Mucosa of stomach (tissue), 1 donor: ENCODE measurements at regions not wholly inside any gene's neighbourhood (a gene's known extent, or its start where the extent isn't known, plus 50 kb on each side); places are given as distances from the start of the nearest gene placed in this dataset.

ENCODE experiments used
- H3K27me3 ChIP-seq: one replicate; pipeline ENCODE4 v1.7.0; 2013; ENCODE audit warnings: mild to moderate bottlenecking, low read length; ENCODE audit not compliant: control insufficient read depth, insufficient read depth
- H3K36me3 ChIP-seq: one replicate; pipeline ENCODE4 v1.7.0; 2013; ENCODE audit warnings: low read length; ENCODE audit not compliant: control insufficient read depth, insufficient read depth
- H3K4me1 ChIP-seq: one replicate; pipeline ENCODE4 v1.7.0; 2013; ENCODE audit warnings: mild to moderate bottlenecking, low read length; ENCODE audit not compliant: control insufficient read depth, insufficient read depth
- H3K4me3 ChIP-seq: one replicate; pipeline ENCODE4 v1.7.0; 2013; ENCODE audit warnings: low read length
- H3K9ac ChIP-seq: one replicate; pipeline ENCODE4 v1.7.0; 2013; ENCODE audit warnings: mild to moderate bottlenecking, low read length, moderate library complexity
- H3K9me3 ChIP-seq: one replicate; pipeline ENCODE4 v1.7.0; 2013; ENCODE audit warnings: mild to moderate bottlenecking, low read length, moderate library complexity; ENCODE audit not compliant: control insufficient read depth
- donor health status: Pancreatic carcinoma.

DNA sequence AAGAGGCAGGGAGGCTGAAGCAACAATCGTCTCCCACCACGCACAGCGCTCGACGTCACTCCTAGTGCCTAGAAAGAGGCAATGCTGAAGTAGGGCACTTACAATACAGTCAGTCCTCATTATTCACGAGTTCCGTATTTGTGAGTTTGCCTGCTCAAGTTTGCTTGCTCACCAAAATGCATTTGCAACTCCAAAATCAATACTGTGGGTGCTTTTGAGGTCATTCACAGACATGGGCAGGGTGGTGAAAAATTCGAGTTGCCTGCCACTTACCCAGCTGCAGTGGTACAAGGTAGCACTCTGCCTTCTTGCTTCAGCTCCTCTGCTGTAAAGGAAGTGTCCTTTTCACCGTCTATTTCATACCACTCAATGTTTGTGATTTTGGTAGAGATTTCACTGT lies 113.7 kb upstream of the NCK2 start:
- no peaks in the 10 kb centered on the region for H3K4me1 ChIP-seq
- H3K4me3 ChIP-seq: no peak overlapping the region
- H3K9me3 ChIP-seq: no peaks in the 10 kb centered on the region
- H3K9ac ChIP-seq: no peak overlapping the region
- H3K36me3 ChIP-seq: no peaks in the 10 kb centered on the region
- peaks cover 7% of the 10 kb centered on the region for H3K27me3 ChIP-seq

DNA sequence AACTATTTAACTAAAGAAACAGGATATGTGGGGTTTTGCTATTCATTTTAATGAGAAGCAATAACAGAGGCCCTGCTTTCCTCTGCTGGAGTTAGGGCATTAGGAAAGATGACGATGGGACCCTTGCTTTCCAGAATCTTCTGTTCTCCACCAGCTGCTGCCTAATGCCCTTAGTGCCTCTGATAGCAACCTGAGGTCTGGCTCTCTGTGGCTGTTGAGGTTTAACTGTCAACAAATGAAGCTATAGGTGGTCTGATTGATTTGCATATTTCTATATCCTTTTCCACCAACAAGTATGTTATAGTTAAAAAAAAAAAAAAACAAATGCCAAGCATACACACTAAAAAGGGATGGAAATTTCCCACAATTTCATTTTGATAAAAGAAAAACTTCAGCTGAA lies 115.1 kb upstream of the NCK2 start:
- H3K27me3 ChIP-seq: peaks cover 7% of the 10 kb centered on the region

DNA sequence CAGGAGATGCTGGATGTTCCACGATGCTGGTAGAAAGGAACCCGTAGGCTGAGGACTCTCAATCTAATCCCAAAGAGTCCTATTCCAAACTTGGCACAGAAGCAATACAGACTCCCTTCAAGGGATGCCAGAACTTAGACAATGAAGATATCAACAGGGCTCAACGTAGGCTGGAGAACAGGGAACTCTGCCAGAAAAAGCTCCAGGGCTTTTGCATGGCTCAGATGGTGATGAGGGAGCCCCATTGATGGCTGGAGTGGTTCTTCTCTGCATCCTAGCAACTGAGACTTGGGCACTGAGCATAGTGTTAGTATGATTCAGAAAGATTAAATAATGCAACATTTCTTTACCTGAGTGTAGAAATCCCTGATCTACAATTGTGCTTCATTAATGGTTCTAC lies 117.2 kb upstream of the NCK2 start:
- no peak overlapping the region for H3K9ac ChIP-seq
- peaks cover 7% of the 10 kb centered on the region for H3K27me3 ChIP-seq
- H3K4me3 ChIP-seq: no peak overlapping the region
- no peaks in the 10 kb centered on the region for H3K36me3 ChIP-seq
- no peaks in the 10 kb centered on the region for H3K9me3 ChIP-seq
- H3K4me1 ChIP-seq: no peaks in the 10 kb centered on the region

More for the DNA sequence above, 115.1 kb upstream of the NCK2 start:
- Histone ChIP-seq H3K4me3 (no peak overlapping the region), H3K4me1 (no peaks in the 10 kb centered on the region), H3K9me3 (no peaks in the 10 kb centered on the region), H3K9ac (no peak overlapping the region), H3K36me3 (no peaks in the 10 kb centered on the region)

DNA sequence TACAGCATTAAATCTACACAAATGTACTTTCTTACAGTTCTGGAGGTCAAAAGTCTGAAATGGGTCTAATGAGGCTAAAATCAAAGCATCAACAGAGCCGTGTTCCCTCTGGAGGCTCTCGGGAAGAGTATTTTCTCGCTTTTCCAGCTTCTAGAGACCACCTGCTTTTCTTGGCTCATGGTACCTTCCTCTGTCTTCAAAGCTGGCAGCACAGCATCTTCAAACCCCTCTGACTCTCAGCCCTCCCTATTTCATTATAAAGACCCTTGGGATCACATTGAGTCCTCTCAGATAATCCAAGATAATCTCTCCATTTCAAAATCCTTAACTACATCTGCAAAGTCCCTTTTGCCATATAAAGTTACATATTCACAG lies 117.8 kb upstream of the NCK2 start:
- Histone ChIP-seq H3K36me3 (no peaks in the 10 kb centered on the region), H3K4me1 (no peaks in the 10 kb centered on the region), H3K9ac (no peak overlapping the region), H3K9me3 (no peaks in the 10 kb centered on the region), H3K4me3 (no peak overlapping the region), H3K27me3 (peaks cover 7% of the 10 kb centered on the region)

DNA sequence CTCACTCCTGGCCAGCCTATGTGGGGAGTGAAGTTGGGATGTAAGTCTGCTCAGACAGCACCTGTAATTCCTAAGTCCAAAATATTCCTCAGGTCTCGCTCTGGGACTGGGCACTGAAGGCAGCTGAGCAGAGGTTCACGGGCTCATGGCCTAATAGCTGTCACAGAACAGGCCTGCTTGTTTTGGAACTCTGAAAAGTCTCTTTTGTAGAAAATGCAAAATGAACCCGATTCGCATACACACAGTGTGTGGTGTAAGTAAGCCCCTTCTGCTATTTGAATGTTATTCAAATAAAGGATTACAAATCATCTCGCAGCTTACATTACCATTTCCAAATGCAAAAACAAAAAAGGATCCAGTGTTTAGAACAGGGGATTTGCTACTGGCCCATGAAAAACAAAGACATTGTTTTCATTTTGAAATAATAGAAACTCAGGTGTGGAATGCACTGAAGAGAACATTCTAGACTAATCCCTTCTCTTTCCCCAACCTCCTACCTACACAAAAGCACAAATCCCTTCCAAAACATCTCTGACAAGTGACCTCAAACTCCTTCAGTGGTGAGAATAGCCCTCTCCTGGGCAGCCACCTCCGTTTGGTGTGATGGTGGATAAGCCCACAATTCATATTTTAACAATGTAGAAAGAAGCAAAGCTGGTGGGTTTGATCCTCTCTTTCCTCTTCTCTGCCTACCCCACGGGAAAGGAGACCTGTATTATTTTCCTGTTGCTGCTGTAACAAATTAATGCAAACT lies 118.3 kb upstream of the NCK2 start:
- Histone ChIP-seq H3K9me3 (no peaks in the 10 kb centered on the region), H3K4me1 (no peaks in the 10 kb centered on the region), H3K36me3 (no peaks in the 10 kb centered on the region), H3K4me3 (no peak overlapping the region), H3K9ac (no peak overlapping the region), H3K27me3 (peaks cover 7% of the 10 kb centered on the region)

DNA sequence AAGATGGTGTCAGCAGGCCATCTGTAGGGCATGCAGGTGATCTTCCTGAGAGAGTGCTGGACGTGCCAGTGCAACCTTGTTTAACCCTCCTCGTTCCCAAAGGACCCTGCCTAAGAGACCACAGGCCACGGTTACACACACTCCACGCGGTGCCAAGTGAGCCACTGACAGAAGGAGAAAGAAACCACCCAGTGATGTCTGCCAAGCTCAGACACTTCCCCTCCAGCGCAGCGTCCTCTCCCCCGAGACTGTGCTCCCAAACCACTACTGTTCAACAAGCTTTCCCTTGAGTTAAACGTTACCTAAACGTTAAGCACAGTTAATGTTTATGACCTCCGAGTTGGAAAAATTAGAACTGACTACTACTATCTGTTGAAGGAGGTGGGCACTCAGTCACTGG lies 119.1 kb upstream of the NCK2 start:
- Histone ChIP-seq H3K4me1 (no peaks in the 10 kb centered on the region), H3K9ac (no peak overlapping the region), H3K27me3 (peaks cover 2% of the 10 kb centered on the region)

DNA sequence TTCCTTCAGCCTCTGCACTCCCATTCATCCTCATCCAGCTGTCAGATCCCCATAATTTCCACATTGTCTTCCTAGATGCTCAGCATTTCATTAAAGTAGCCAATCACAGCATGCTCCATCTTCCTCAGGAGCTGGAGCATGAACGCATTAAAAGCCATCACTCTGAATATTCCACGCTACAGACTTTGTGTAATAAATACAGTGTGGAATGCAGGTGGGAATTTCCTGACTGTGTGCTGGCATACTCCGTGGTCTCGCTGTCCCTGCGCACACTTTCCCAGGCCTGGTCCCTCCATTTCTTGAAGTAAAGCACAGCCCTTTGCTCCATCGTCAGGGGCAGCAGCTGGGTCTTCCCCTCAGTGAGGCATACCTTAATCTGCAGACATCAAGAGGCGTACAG lies 123.7 kb upstream of the NCK2 start:
- H3K4me1 ChIP-seq: peaks cover 9% of the 10 kb centered on the region
- H3K27me3 ChIP-seq: no peaks in the 10 kb centered on the region
- no peaks in the 10 kb centered on the region for H3K36me3 ChIP-seq
- no peak overlapping the region for H3K4me3 ChIP-seq
- no peaks in the 10 kb centered on the region for H3K9me3 ChIP-seq
- no peak overlapping the region for H3K9ac ChIP-seq

More for the DNA sequence above, 119.1 kb upstream of the NCK2 start:
- H3K9me3 ChIP-seq: no peaks in the 10 kb centered on the region
- no peak overlapping the region for H3K4me3 ChIP-seq
- H3K36me3 ChIP-seq: no peaks in the 10 kb centered on the region

DNA sequence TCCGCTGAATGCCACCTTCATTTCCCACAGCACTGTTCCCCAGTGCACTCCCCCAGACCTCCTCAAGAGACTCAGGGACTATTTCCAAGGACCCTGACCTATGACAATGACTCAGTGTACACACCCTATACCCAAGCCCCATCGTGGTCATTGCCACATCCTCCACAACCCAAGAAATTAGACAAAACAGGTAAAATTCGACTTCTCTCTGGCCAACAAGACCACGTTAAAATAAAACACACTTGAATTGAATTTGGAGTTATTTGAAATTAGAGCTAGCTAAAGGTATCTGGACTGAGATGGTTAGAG lies 126.4 kb upstream of the NCK2 start:
- Histone ChIP-seq H3K36me3 (no peaks in the 10 kb centered on the region), H3K9ac (no peak overlapping the region), H3K9me3 (no peaks in the 10 kb centered on the region), H3K4me1 (peaks cover 9% of the 10 kb centered on the region), H3K4me3 (no peak overlapping the region), H3K27me3 (no peaks in the 10 kb centered on the region)

DNA sequence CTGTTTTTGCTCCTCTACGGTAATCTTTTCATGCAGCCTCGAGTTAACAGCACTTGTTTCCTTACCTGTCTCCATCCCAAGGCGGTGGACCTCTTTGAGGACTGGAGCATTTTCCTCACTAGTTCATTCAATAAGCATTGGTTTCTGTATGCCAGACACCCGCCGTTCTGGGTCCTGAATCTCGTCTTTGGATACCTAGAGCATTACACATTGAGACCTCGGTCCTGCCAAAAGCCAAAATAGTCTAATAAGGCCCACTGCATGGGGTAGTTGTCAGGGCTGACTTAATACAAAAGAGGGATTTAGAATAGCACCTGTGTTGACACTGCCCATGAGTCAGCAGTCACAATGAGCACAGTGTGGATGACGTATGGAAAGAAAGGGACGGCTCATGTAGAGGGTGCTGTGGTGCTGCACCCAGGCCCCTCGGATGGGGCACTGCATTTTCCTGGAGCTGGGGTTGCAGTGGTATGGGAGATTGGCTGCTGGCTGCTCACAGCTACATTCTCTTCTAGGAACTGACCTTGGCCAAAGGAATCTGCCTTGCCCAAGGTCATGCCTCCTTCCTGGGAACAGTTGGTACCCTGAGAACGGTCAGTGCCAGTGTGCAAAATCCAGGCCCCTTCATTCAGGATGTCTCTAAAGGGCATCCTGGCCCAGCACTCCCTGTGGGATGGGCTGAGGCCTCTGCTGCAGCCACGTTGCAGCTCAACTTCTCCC lies 126.9 kb upstream of the NCK2 start:
- no peaks in the 10 kb centered on the region for H3K9me3 ChIP-seq
- H3K36me3 ChIP-seq: no peaks in the 10 kb centered on the region
- no peak overlapping the region for H3K9ac ChIP-seq
- H3K4me1 ChIP-seq: peaks cover 14% of the 10 kb centered on the region
- H3K4me3 ChIP-seq: no peak overlapping the region
- H3K27me3 ChIP-seq: no peaks in the 10 kb centered on the region

DNA sequence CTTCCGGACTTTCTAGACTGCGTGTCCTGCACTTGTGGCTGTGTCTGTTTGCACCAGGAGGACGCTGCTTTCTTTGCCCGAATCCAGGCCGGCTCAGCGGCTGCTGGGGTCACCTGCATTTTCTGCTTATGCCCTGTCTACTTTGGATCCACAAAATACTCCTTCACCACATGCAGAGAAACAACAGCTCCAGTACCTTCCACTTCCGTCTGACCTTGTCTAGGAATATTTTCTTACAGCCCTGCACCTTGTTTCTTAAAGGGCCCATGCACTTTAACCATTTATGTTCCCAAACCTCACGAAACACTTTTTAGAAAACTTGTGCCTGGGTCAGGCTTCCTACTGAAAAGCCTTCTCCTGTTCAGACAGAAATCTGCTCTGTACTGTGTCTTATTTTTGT lies 129.4 kb upstream of the NCK2 start:
- H3K4me1 ChIP-seq: peaks cover 34% of the 10 kb centered on the region
- H3K36me3 ChIP-seq: no peaks in the 10 kb centered on the region
- no peaks in the 10 kb centered on the region for H3K9me3 ChIP-seq
- H3K27me3 ChIP-seq: no peaks in the 10 kb centered on the region
- peak overlapping the region; percentile 77 for H3K9ac ChIP-seq
- H3K4me3 ChIP-seq: peak overlapping the region; percentile 3

DNA sequence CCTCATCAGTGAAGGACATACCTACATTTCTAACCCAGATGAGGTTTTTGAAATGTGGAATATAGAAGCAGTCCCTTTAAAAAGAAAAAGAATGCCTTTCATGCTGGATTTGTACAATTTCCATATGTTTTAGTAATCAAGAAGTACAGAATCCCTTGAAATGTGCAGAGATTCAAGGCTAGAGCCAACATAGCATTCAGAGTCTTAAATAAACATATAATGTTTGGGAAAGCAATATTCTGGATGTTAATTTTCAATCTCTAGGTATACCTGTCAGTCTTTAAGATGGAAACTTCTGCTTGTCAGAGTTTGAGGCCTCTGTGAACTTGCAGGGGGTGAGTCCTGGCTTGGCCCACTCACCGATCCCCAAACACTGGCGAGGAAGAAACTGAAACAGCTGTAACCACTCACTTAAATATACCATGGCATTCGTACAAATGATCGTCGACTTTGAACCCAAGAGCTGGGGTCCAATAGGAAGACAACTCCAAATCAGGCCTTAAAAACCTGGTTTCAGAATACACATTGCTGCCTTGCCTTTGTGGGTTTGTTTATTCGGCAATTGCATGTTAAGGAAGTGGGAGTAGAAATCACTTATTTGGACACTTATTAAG lies 132.8 kb upstream of the NCK2 start:
- no peaks in the 10 kb centered on the region for H3K9me3 ChIP-seq

DNA sequence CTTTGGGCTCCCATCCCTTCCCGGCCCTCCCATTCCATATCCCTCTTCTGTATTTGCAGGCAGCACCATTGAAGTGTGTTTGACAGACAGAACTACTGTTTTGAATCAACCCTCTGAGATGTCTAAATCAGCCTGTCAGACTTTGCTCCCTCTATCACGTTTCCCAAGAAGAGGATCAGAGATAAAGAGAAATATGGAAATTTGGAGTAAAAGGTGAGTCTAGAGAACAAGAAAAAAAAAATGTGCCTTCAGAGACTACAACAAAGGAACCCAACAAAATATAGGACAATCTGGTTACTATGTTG lies 133.4 kb upstream of the NCK2 start:
- Histone ChIP-seq H3K9ac (no peak overlapping the region), H3K4me3 (no peak overlapping the region), H3K27me3 (no peaks in the 10 kb centered on the region), H3K4me1 (peaks cover 41% of the 10 kb centered on the region), H3K36me3 (no peaks in the 10 kb centered on the region), H3K9me3 (no peaks in the 10 kb centered on the region)

More for the DNA sequence above, 132.8 kb upstream of the NCK2 start:
- Histone ChIP-seq H3K4me1 (peaks cover 41% of the 10 kb centered on the region), H3K27me3 (no peaks in the 10 kb centered on the region), H3K36me3 (no peaks in the 10 kb centered on the region), H3K4me3 (no peak overlapping the region), H3K9ac (peak overlapping the region; percentile 38)
